ENCODE measurements at regions not wholly inside any gene's neighbourhood (a gene's known extent, or its start where the extent isn't known, plus 50 kb on each side); places are given as distances from the start of the nearest gene placed in this dataset.

- Histone ChIP-seq H3K4me1 (peaks cover 0 to 21% (median 0%) of the 10 kb centered on the region in 9 donors), H3K27me3 (peaks cover 0 to 4% (median 0%) of the 10 kb centered on the region in 7 donors), H3K9me3 (no peaks in the 10 kb centered on the region), H3K4me3 (no peak overlapping the region), H3K27ac (no peak overlapping the region), H3K36me3 (no peaks in the 10 kb centered on the region)
- intact Hi-C loops (cut with DNase I) = no loop called here
- ATAC-seq (peak in 1 of 8 donors; percentile 41), DNase-seq (no peak)
- WGBS, 2 donors = 84 to 87% methylated on average over 1 of the region's 1 CpG
- no peak for TF ChIP-seq CTCF (IDR thresholded peaks at IDR 0.05)
These were observed 214.4 kb downstream of the ABHD5 start for GRCh38 chr3:43905157-43905556.

DNA sequence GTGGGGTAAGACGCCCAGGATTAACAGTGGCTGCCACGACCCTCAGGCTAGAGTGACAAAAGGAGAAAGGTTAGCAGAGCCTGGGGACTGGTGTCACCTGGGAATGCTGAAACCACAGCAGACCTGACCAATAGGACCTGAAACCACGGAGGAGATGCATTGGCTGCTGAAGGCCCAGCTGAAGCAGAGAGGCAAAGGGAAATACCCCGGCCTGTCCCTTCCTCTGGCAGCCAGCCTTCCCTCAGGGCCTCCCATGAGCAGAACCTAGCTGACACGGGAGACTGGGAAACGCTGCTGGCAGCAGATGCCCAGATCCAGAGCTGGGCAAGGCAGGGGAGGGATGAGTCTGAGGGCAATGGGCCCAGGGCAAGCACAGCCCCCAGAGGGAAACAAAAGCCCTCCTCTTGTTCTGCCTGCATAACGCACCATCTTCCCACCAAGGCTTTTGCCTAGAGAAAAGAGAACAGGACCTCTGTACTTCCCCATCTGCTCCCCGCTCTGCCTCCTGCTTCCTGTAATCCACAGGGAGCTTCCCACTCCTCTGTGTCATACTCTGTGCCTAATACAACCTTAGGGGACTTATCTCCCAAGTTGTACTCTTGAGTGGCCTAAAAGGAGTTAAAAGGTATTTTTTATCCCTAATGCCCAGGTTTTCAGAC is 216.2 kb downstream of the ABHD5 start:
- WGBS, 2 donors = 66 to 69% methylated on average over 8 of the region's 8 CpGs
- H3K9me3 ChIP-seq = no peaks in the 10 kb centered on the region
- intact Hi-C loops (cut with DNase I) = no loop called here

DNA sequence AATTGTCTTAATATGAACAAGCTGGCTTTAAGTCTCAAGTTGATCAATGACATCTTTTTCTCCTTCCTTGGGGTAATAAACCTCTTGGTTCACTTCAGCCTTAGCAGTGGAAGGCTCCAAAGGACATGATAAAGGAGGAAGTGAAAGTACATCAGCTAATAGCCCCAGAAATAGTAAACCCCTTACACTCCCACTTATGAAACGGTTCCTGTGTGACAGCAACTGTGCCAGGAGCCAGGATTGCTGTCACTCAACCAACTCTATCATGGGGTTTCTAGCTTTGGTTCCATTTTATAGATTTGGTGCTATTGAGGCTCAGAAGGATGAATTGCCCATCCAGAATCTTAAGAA is 216.7 kb downstream of the ABHD5 start:
- WGBS, 2 donors = 18 to 26% methylated on average over 1 of the region's 1 CpG
- Histone ChIP-seq H3K4me1 (peaks cover 0 to 21% (median 0%) of the 10 kb centered on the region in 9 donors), H3K9me3 (no peaks in the 10 kb centered on the region), H3K27me3 (no peaks in the 10 kb centered on the region), H3K36me3 (no peaks in the 10 kb centered on the region), H3K4me3 (no peak overlapping the region), H3K27ac (no peak overlapping the region)
- no peak for TF ChIP-seq CTCF (IDR thresholded peaks at IDR 0.05)
- intact Hi-C loops (cut with DNase I) = no loop called here
- ATAC-seq = peak in 1 of 8 donors; percentile 21
- no peak for DNase-seq

More for the DNA sequence above, 216.2 kb downstream of the ABHD5 start:
- peak in 1 of 8 donors; percentile 11 for ATAC-seq
- no peak for DNase-seq
- H3K27ac ChIP-seq = no peak overlapping the region
- peaks cover 0 to 21% (median 0%) of the 10 kb centered on the region in 9 donors for H3K4me1 ChIP-seq
- no peaks in the 10 kb centered on the region for H3K36me3 ChIP-seq
- no peak for TF ChIP-seq CTCF (IDR thresholded peaks at IDR 0.05)
- no peaks in the 10 kb centered on the region for H3K27me3 ChIP-seq
- H3K4me3 ChIP-seq = no peak overlapping the region

GRCh38 chr3:43908456-43908855 is 217.7 kb downstream of the ABHD5 start:
- Histone ChIP-seq H3K36me3 (no peaks in the 10 kb centered on the region), H3K27ac (no peak overlapping the region), H3K4me1 (peaks cover 0 to 21% (median 0%) of the 10 kb centered on the region in 9 donors), H3K9me3 (no peaks in the 10 kb centered on the region), H3K27me3 (no peaks in the 10 kb centered on the region), H3K4me3 (no peak overlapping the region)
- intact Hi-C loops (cut with DNase I) = no loop called here
- ATAC-seq = no peak
- 86 to 97% methylated on average over 5 of the region's 5 CpGs for WGBS, 2 donors
- no peak for TF ChIP-seq CTCF (IDR thresholded peaks at IDR 0.05)
- no peak for DNase-seq
